LNCaP clone FGC (cell line): ENCODE measurements at regions not wholly inside any gene's neighbourhood (a gene's known extent, or its start where the extent isn't known, plus 50 kb on each side); places are given as distances from the start of the nearest gene placed in this dataset.

ENCODE experiments used
- DNase-seq: peaks from one replicate; pipeline ENCODE4 v3.0.0-alpha.2; 2011; ENCODE audit warnings: low read depth
- H3K4me3 ChIP-seq: 2 replicates; pipeline ENCODE4 v1.5.1; 2011; ENCODE audit warnings: mild to moderate bottlenecking, low read depth, low read length, control low read depth
- TF ChIP-seq, protein P1 (sequence below): IDR thresholded peaks from 2 replicates; pipeline ENCODE4 v1.5.1; 2012; ENCODE audit warnings: mild to moderate bottlenecking; ENCODE audit not compliant: control insufficient read depth, insufficient read depth; ENCODE audit errors: extremely low read depth

DNA sequence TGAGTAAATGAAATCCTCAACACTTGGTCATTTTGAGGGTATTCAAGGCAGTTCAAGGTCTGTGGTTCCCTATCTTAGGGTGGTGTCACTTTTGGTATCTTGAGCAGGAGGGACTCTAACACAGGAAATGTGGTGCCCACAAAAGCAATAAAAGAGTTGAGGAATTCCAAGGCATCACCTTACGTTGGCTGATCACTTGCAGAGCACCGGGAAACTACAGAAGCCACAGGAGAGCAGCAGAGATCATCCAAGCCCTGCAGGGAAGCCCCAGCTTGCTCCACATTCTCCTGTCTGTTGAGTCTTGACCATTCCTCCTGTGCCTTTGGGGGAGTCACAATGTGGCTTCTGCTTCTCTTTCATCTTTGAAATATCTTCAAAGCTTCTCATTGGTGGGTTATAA is 565.8 kb upstream of the ADARB2 start:
- TF ChIP-seq, protein P1, sequence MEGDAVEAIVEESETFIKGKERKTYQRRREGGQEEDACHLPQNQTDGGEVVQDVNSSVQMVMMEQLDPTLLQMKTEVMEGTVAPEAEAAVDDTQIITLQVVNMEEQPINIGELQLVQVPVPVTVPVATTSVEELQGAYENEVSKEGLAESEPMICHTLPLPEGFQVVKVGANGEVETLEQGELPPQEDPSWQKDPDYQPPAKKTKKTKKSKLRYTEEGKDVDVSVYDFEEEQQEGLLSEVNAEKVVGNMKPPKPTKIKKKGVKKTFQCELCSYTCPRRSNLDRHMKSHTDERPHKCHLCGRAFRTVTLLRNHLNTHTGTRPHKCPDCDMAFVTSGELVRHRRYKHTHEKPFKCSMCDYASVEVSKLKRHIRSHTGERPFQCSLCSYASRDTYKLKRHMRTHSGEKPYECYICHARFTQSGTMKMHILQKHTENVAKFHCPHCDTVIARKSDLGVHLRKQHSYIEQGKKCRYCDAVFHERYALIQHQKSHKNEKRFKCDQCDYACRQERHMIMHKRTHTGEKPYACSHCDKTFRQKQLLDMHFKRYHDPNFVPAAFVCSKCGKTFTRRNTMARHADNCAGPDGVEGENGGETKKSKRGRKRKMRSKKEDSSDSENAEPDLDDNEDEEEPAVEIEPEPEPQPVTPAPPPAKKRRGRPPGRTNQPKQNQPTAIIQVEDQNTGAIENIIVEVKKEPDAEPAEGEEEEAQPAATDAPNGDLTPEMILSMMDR, result no peak
- no peak for DNase-seq
- H3K4me3 ChIP-seq, result no peak overlapping the region

DNA sequence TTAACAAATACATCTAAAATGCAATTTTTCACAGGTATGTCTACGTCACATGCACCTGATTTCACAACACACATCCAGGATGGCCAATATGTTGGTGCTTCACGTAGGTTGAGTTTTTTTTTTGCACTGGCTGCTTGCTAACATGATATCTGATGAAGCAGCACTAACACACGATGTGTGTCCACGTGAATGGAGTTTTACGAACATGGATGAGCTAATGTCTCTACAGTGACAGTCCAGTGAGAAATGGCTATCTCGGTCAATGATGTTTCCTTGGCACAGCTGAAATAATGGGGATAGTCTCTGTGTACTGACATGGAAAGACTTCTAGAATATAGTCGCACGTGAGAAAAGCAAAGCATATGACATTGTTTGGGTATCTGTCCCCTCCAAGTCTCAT is 563.9 kb upstream of the ADARB2 start:
- no peak overlapping the region for H3K4me3 ChIP-seq
- no peak for DNase-seq
- TF ChIP-seq, protein P1, result no peak

DNA sequence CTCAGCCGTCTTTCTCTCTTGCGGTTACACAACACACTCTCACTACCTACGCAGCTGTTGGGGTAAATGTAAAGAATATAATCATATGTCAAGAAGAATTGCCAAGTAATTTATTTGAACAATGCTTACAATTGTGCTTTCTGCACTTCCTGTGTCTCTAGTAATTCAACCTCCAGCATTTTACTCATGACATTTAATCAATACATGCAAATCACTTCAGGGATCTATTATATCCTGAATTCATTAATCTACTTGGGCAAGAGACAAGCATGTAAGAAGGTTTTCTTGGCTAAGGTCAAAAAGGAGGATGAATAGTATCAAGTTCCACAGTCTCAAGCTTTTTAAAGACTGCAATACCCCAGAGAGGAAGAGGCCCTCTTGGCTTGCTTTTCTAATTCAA is 562.9 kb upstream of the ADARB2 start:
- no peak overlapping the region for H3K4me3 ChIP-seq
- TF ChIP-seq, protein P1, result no peak
- DNase-seq, result no peak

DNA sequence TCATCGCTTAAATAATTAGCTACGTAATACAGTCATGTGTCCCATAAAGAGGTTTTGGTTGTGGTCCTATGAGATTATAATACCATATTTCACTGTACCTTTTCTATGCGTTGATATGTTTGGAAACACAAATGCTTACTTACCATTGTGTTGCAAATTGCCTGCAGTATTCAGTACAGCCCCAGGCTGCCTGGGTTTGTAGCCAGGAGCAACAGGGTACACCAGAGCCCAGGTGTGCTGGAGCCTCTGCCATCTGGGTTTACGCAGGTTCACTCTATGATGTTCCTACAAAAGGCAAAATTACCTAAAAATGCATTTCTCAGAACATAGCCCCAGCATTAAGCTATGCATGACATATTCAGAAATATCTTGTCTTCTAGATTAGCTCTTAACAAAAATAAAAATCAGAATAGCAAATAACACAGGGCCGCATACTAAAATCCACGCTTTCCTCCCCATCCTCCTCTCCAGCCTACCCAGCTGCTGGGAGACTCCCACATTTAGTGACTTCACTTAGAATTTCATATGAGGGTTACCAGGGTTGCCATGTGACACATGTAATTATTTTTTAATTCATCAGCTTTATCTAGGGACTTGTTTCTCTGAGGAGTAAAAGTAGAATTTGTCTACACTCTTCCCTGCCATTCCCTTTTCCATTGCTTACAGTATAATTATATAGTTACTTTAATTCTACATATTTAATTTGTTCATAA is 559.0 kb upstream of the ADARB2 start:
- H3K4me3 ChIP-seq, result no peak overlapping the region
- TF ChIP-seq, protein P1, result no peak
- no peak for DNase-seq

DNA sequence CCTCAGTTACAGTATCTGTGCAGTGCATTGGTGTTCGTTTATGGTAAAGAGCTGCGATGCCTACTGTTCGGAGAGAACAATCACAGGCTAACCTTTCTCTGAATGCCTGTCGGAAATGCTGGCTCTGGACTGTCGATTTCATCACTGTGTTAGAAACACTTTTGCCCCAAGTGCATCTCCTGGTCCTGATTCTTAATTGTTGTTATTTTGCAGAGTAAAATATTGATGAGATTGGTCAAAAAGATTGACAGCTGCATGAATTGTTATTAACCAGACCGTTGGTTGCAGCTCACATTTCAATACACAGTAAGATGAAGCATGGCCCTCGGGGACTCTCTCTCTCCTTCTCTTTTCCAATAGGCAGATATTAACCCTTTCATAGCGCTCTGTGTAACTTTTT is 557.4 kb upstream of the ADARB2 start:
- TF ChIP-seq, protein P1, result no peak
- no peak overlapping the region for H3K4me3 ChIP-seq
- DNase-seq, result no peak

DNA sequence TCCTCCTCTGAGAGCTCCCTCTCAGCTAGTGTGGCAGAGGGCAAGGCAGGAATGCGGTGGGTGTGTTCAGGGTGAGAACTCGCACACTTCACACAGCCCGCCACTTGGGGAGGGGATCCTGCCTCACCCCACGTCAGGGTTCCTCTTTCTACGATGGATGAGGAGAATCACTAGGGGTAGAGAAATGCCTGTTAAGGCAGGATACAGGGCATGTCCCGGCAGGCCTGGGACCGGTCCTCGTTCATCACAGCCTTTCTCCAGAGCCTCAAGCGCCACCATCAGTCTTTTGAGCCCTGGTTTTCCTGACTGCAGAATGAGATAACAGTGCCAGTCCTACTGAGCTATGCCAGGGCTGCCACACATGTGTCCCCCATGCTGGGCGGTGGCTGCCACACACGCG is 546.7 kb upstream of the ADARB2 start:
- TF ChIP-seq, protein P1, result no peak
- H3K4me3 ChIP-seq, result no peak overlapping the region
- DNase-seq, result no peak

DNA sequence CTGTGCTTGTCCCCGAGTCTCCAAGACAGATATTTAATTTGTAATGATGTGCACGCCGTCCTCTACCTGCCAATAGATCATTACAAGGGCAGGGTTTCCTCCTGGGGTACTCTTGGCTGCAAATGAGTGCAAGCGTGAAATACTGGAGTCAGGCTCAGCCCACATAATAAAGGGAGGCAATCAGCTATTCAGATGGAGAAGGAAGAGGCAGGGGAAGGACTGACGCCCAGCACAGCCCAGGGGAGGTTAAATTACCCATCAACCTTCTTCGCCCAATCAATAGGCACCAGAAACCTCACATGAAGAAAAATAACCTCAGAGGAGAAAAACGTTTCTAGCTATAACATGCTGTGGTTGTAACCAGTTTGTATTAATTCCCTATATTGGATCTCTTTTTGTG is 544.9 kb upstream of the ADARB2 start:
- no peak overlapping the region for H3K4me3 ChIP-seq
- DNase-seq, result no peak
- TF ChIP-seq, protein P1, result no peak
